ENCODE measurements at regions not wholly inside any gene's neighbourhood (a gene's known extent, or its start where the extent isn't known, plus 50 kb on each side); places are given as distances from the start of the nearest gene placed in this dataset.
"Not testable (repeated sequence)": the region's sequence is repeated elsewhere in the genome, so short reads cannot be mapped to it uniquely, and the experiment has no call there.

- H3K4me3 ChIP-seq (ENCODE audit: insufficient read length, low read depth), result no peak overlapping the region
- DNase-seq (ENCODE audit: low read depth, low spot score), result peak; percentile 49
Measured at GRCh38 chr21:33971492-33972013, 55.9 kb upstream of the ATP5PO start.

GRCh38 chr21:33969581-33969980 lies 54.0 kb upstream of the ATP5PO start:
- no peak overlapping the region for H3K9ac ChIP-seq (ENCODE audit: insufficient read length, low read depth)

More at GRCh38 chr21:33971492-33972013, 55.9 kb upstream of the ATP5PO start:
- no peaks in the 10 kb centered on the region for H3K27me3 ChIP-seq (ENCODE audit: insufficient read depth, insufficient read length)
- peaks cover 18% of the 10 kb centered on the region for H3K36me3 ChIP-seq (ENCODE audit: insufficient read depth, insufficient read length, low read length)
- no peaks in the 10 kb centered on the region for H3K9me3 ChIP-seq (ENCODE audit: insufficient read depth, low read length)
- no peak overlapping the region for H3K9ac ChIP-seq (ENCODE audit: insufficient read length, low read depth)
- no peak for TF ChIP-seq ZNF274 (IDR thresholded peaks at IDR 0.05; ENCODE audit: low read depth, low read length)
- no peak for TF ChIP-seq YY1 (IDR thresholded peaks at IDR 0.05; ENCODE audit: insufficient read depth, insufficient read length)
- TF ChIP-seq SUZ12 (IDR thresholded peaks at IDR 0.05; ENCODE audit: extremely low read depth, insufficient read depth, insufficient read length), result no peak
- peaks cover 10% of the 10 kb centered on the region for H3K4me1 ChIP-seq (ENCODE audit: insufficient read depth, insufficient read length)

GRCh38 chr21:33968995-33969348 lies 53.4 kb upstream of the ATP5PO start:
- Histone ChIP-seq H3K36me3 (ENCODE audit: insufficient read depth, insufficient read length, low read length) (peaks cover 18% of the 10 kb centered on the region), H3K9me3 (ENCODE audit: insufficient read depth, low read length) (no peaks in the 10 kb centered on the region), H3K27me3 (ENCODE audit: insufficient read depth, insufficient read length) (no peaks in the 10 kb centered on the region), H3K4me3 (ENCODE audit: insufficient read length, low read depth) (no peak overlapping the region), H3K4me1 (ENCODE audit: insufficient read depth, insufficient read length) (no peaks in the 10 kb centered on the region), H3K9ac (ENCODE audit: insufficient read length, low read depth) (no peak overlapping the region)
- TF ChIP-seq YY1 (IDR thresholded peaks at IDR 0.05; ENCODE audit: insufficient read depth, insufficient read length) (no peak), SUZ12 (IDR thresholded peaks at IDR 0.05; ENCODE audit: extremely low read depth, insufficient read depth, insufficient read length) (no peak), ZNF274 (IDR thresholded peaks at IDR 0.05; ENCODE audit: low read depth, low read length) (no peak)
- no peak for DNase-seq (ENCODE audit: low read depth, low spot score)

More at GRCh38 chr21:33969581-33969980, 54.0 kb upstream of the ATP5PO start:
- DNase-seq (ENCODE audit: low read depth, low spot score), result no peak
- Histone ChIP-seq H3K4me3 (ENCODE audit: insufficient read length, low read depth) (no peak overlapping the region), H3K9me3 (ENCODE audit: insufficient read depth, low read length) (no peaks in the 10 kb centered on the region), H3K27me3 (ENCODE audit: insufficient read depth, insufficient read length) (no peaks in the 10 kb centered on the region), H3K36me3 (ENCODE audit: insufficient read depth, insufficient read length, low read length) (peaks cover 18% of the 10 kb centered on the region), H3K4me1 (ENCODE audit: insufficient read depth, insufficient read length) (no peaks in the 10 kb centered on the region)
- TF ChIP-seq ZNF274 (IDR thresholded peaks at IDR 0.05; ENCODE audit: low read depth, low read length) (no peak), YY1 (IDR thresholded peaks at IDR 0.05; ENCODE audit: insufficient read depth, insufficient read length) (no peak), SUZ12 (IDR thresholded peaks at IDR 0.05; ENCODE audit: extremely low read depth, insufficient read depth, insufficient read length) (no peak)

GRCh38 chr21:33968080-33968994 lies 52.7 kb upstream of the ATP5PO start:
- no peak overlapping the region for H3K9ac ChIP-seq (ENCODE audit: insufficient read length, low read depth)

GRCh38 chr21:33967086-33967571 lies 51.5 kb upstream of the ATP5PO start:
- no peaks in the 10 kb centered on the region for H3K27me3 ChIP-seq (ENCODE audit: insufficient read depth, insufficient read length)
- no peak overlapping the region for H3K9ac ChIP-seq (ENCODE audit: insufficient read length, low read depth)

More at GRCh38 chr21:33968080-33968994, 52.7 kb upstream of the ATP5PO start:
- DNase-seq (ENCODE audit: low read depth, low spot score), result no peak
- Histone ChIP-seq H3K36me3 (ENCODE audit: insufficient read depth, insufficient read length, low read length) (peaks cover 18% of the 10 kb centered on the region), H3K4me3 (ENCODE audit: insufficient read length, low read depth) (peak overlapping the region; percentile 0), H3K27me3 (ENCODE audit: insufficient read depth, insufficient read length) (no peaks in the 10 kb centered on the region), H3K4me1 (ENCODE audit: insufficient read depth, insufficient read length) (no peaks in the 10 kb centered on the region), H3K9me3 (ENCODE audit: insufficient read depth, low read length) (no peaks in the 10 kb centered on the region)
- TF ChIP-seq YY1 (IDR thresholded peaks at IDR 0.05; ENCODE audit: insufficient read depth, insufficient read length) (peak; percentile 89), ZNF274 (IDR thresholded peaks at IDR 0.05; ENCODE audit: low read depth, low read length) (no peak), SUZ12 (IDR thresholded peaks at IDR 0.05; ENCODE audit: extremely low read depth, insufficient read depth, insufficient read length) (no peak)

GRCh38 chr21:33966324-33966949 lies 50.8 kb upstream of the ATP5PO start:
- no peak overlapping the region for H3K4me3 ChIP-seq (ENCODE audit: insufficient read length, low read depth)
- TF ChIP-seq ZNF274 (IDR thresholded peaks at IDR 0.05; ENCODE audit: low read depth, low read length) (no peak), YY1 (IDR thresholded peaks at IDR 0.05; ENCODE audit: insufficient read depth, insufficient read length) (no peak), SUZ12 (IDR thresholded peaks at IDR 0.05; ENCODE audit: extremely low read depth, insufficient read depth, insufficient read length) (no peak)
- H3K36me3 ChIP-seq (ENCODE audit: insufficient read depth, insufficient read length, low read length), result peaks cover 33% of the 10 kb centered on the region
- no peak for DNase-seq (ENCODE audit: low read depth, low spot score)
- H3K9me3 ChIP-seq (ENCODE audit: insufficient read depth, low read length), result peaks cover 15% of the 10 kb centered on the region; the same call in 1 of the 2 replicates
- H3K9ac ChIP-seq (ENCODE audit: insufficient read length, low read depth), result no peak overlapping the region
- no peaks in the 10 kb centered on the region for H3K27me3 ChIP-seq (ENCODE audit: insufficient read depth, insufficient read length)
- no peaks in the 10 kb centered on the region for H3K4me1 ChIP-seq (ENCODE audit: insufficient read depth, insufficient read length)

More at GRCh38 chr21:33967086-33967571, 51.5 kb upstream of the ATP5PO start:
- Histone ChIP-seq H3K9me3 (ENCODE audit: insufficient read depth, low read length) (peaks cover 11% of the 10 kb centered on the region; the same call in 1 of the 2 replicates), H3K36me3 (ENCODE audit: insufficient read depth, insufficient read length, low read length) (peaks cover 29% of the 10 kb centered on the region), H3K4me3 (ENCODE audit: insufficient read length, low read depth) (no peak overlapping the region), H3K4me1 (ENCODE audit: insufficient read depth, insufficient read length) (no peaks in the 10 kb centered on the region)
- TF ChIP-seq SUZ12 (IDR thresholded peaks at IDR 0.05; ENCODE audit: extremely low read depth, insufficient read depth, insufficient read length) (no peak), ZNF274 (IDR thresholded peaks at IDR 0.05; ENCODE audit: low read depth, low read length) (no peak), YY1 (IDR thresholded peaks at IDR 0.05; ENCODE audit: insufficient read depth, insufficient read length) (no peak)
- no peak for DNase-seq (ENCODE audit: low read depth, low spot score)

GRCh38 chr21:33965662-33966061 lies 50.1 kb upstream of the ATP5PO start:
- not testable (repeated sequence) for H3K4me3 ChIP-seq (ENCODE audit: insufficient read length, low read depth); H3K9ac ChIP-seq (ENCODE audit: insufficient read length, low read depth); H3K4me1 ChIP-seq (ENCODE audit: insufficient read depth, insufficient read length); H3K27me3 ChIP-seq (ENCODE audit: insufficient read depth, insufficient read length); DNase-seq (ENCODE audit: low read depth, low spot score)
- Histone ChIP-seq H3K36me3 (ENCODE audit: insufficient read depth, insufficient read length, low read length) (peaks cover 32% of the 10 kb centered on the region), H3K9me3 (ENCODE audit: insufficient read depth, low read length) (peaks cover 16% of the 10 kb centered on the region; the same call in 1 of the 2 replicates)
